ENCODE measurements at regions not wholly inside any gene's neighbourhood (a gene's known extent, or its start where the extent isn't known, plus 50 kb on each side); places are given as distances from the start of the nearest gene placed in this dataset.

- intact Hi-C loops (cut with DNase I; ENCODE audit: low total_unique reads), result no loop called here
- in situ Hi-C loops (cut with MboI; ENCODE audit: low pct_ligation_motif_present in 1 of 4, low pct_unique_long_range_greater_than_20kb in 1 of 4, low sequenced_read_pairs in 3 of 4), result no loop called here
- Histone ChIP-seq H3K27ac (no peak overlapping the region), H3K4me3 (no peak overlapping the region), H3K4me1 (peaks cover 0 to 10% (median 1%) of the 10 kb centered on the region in 4 donors), H3K27me3 (no peaks in the 10 kb centered on the region), H3K9me3 (no peaks in the 10 kb centered on the region), H3K36me3 (no peaks in the 10 kb centered on the region)
- WGBS, 2 donors (ENCODE audit: low coverage in 1 of 2), result 67% methylated on average over 2 of the region's 2 CpGs; no CpG with 5 or more reads in 1 of the 2 donors
- no peak for DNase-seq
- TF ChIP-seq, protein P1, sequence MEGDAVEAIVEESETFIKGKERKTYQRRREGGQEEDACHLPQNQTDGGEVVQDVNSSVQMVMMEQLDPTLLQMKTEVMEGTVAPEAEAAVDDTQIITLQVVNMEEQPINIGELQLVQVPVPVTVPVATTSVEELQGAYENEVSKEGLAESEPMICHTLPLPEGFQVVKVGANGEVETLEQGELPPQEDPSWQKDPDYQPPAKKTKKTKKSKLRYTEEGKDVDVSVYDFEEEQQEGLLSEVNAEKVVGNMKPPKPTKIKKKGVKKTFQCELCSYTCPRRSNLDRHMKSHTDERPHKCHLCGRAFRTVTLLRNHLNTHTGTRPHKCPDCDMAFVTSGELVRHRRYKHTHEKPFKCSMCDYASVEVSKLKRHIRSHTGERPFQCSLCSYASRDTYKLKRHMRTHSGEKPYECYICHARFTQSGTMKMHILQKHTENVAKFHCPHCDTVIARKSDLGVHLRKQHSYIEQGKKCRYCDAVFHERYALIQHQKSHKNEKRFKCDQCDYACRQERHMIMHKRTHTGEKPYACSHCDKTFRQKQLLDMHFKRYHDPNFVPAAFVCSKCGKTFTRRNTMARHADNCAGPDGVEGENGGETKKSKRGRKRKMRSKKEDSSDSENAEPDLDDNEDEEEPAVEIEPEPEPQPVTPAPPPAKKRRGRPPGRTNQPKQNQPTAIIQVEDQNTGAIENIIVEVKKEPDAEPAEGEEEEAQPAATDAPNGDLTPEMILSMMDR (IDR thresholded peaks at IDR 0.05), result no peak
- no peak for TF ChIP-seq POLR2AphosphoS5 (IDR thresholded peaks at IDR 0.05)
- no peak for TF ChIP-seq EP300 (IDR thresholded peaks at IDR 0.05; ENCODE audit: low read depth)
- TF ChIP-seq POLR2A (IDR thresholded peaks at IDR 0.05), result no peak
Measured at GRCh38 chr4:23174179-23174578, 481.4 kb downstream of the GBA3 start.

GRCh38 chr4:23171976-23172375 lies 479.2 kb downstream of the GBA3 start:
- Histone ChIP-seq H3K4me1 (peaks cover 0 to 13% (median 4%) of the 10 kb centered on the region in 4 donors), H3K27ac (no peak overlapping the region), H3K36me3 (no peaks in the 10 kb centered on the region), H3K9me3 (no peaks in the 10 kb centered on the region), H3K4me3 (no peak overlapping the region), H3K27me3 (no peaks in the 10 kb centered on the region)
- DNase-seq, result no peak
- TF ChIP-seq POLR2A (IDR thresholded peaks at IDR 0.05), result no peak
- TF ChIP-seq POLR2AphosphoS5 (IDR thresholded peaks at IDR 0.05), result no peak
- TF ChIP-seq EP300 (IDR thresholded peaks at IDR 0.05; ENCODE audit: low read depth), result no peak
- TF ChIP-seq, protein P1 (IDR thresholded peaks at IDR 0.05), result no peak
- in situ Hi-C loops (cut with MboI; ENCODE audit: low pct_ligation_motif_present in 1 of 4, low pct_unique_long_range_greater_than_20kb in 1 of 4, low sequenced_read_pairs in 3 of 4), result no loop called here
- 41 to 42% methylated on average over 2 of the region's 2 CpGs for WGBS, 2 donors (ENCODE audit: low coverage in 1 of 2)
- intact Hi-C loops (cut with DNase I; ENCODE audit: low total_unique reads), result no loop called here

DNA sequence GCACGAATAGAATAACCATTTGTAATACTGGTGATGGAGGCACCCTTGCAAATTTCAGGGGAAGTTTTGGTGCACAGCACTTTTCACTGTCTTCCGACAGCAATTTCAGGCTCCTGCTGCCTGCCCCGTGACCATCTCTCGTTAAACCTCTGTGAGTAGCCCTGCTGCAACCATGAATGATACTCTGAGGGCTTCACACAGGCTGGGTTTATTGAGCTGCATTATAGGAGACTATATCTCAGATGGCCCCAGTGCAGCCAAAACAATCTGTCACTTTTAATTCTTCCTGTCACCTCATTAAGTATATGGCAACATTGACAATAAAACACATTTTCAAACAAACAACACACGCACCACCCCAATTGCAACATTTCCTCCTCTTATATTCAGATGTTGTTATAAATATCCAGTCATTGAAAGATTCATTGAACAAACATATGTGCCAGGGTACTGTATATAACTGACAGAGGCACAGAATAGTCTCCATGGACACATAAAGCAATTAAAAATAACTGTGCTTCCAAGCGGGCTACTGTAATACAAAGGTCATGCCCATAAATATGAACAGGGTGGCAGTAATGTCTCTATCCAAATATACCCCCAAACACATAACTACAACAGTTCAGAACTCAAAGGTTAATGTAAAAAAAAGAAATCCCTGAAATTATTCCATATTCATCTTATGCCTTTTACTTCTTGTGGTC lies 477.0 kb downstream of the GBA3 start:
- H3K4me1 ChIP-seq, result peaks cover 0 to 13% (median 4%) of the 10 kb centered on the region in 4 donors
- 21 to 34% methylated on average over 2 to 6 of the region's 6 CpGs for WGBS, 2 donors (ENCODE audit: low coverage in 1 of 2)
- H3K4me3 ChIP-seq, result no peak overlapping the region
- in situ Hi-C loops (cut with MboI; ENCODE audit: low pct_ligation_motif_present in 1 of 4, low pct_unique_long_range_greater_than_20kb in 1 of 4, low sequenced_read_pairs in 3 of 4) (no loop called here), intact Hi-C loops (cut with DNase I; ENCODE audit: low total_unique reads) (no loop called here)
- H3K27ac ChIP-seq, result no peak overlapping the region
- H3K9me3 ChIP-seq, result no peaks in the 10 kb centered on the region
- H3K27me3 ChIP-seq, result no peaks in the 10 kb centered on the region
- no peak for DNase-seq
- H3K36me3 ChIP-seq, result no peaks in the 10 kb centered on the region
- TF ChIP-seq EP300 (IDR thresholded peaks at IDR 0.05; ENCODE audit: low read depth) (no peak), POLR2AphosphoS5 (IDR thresholded peaks at IDR 0.05) (no peak), POLR2A (IDR thresholded peaks at IDR 0.05) (no peak)
- TF ChIP-seq, protein P1 (IDR thresholded peaks at IDR 0.05), result no peak

GRCh38 chr4:23166919-23167318 lies 474.2 kb downstream of the GBA3 start:
- Histone ChIP-seq H3K27ac (no peak overlapping the region), H3K4me3 (no peak overlapping the region), H3K9me3 (no peaks in the 10 kb centered on the region), H3K27me3 (no peaks in the 10 kb centered on the region), H3K36me3 (no peaks in the 10 kb centered on the region), H3K4me1 (peaks cover 0 to 13% (median 4%) of the 10 kb centered on the region in 4 donors)
- TF ChIP-seq POLR2AphosphoS5 (IDR thresholded peaks at IDR 0.05), result no peak
- TF ChIP-seq, protein P1 (IDR thresholded peaks at IDR 0.05), result no peak
- TF ChIP-seq EP300 (IDR thresholded peaks at IDR 0.05; ENCODE audit: low read depth), result no peak
- intact Hi-C loops (cut with DNase I; ENCODE audit: low total_unique reads) (no loop called here), in situ Hi-C loops (cut with MboI; ENCODE audit: low pct_ligation_motif_present in 1 of 4, low pct_unique_long_range_greater_than_20kb in 1 of 4, low sequenced_read_pairs in 3 of 4) (no loop called here)
- WGBS, 2 donors (ENCODE audit: low coverage in 1 of 2), result 67% methylated on average over 1 of the region's 1 CpG
- no peak for DNase-seq

Measured in transverse colon (tissue), 4 donors.